Esophagus muscularis mucosa (tissue), 4 donors: ENCODE measurements at regions not wholly inside any gene's neighbourhood (a gene's known extent, or its start where the extent isn't known, plus 50 kb on each side); places are given as distances from the start of the nearest gene placed in this dataset.

Source experiments
- DNase-seq: peaks from one replicate; pipeline ENCODE4 v3.0.0-alpha.2; 2017; ENCODE audit errors: extremely low spot score
- H3K27ac ChIP-seq, 4 donors: fragments of 200-600 bp; sonication (generic); replicated peaks in 1 of 4; 1 replicate in 3 of 4; 2 replicates in 1 of 4; pipeline ENCODE4 v1.5.1; 2016 to 2019; ENCODE audit warnings: mild to moderate bottlenecking in 1 of 4
- H3K27me3 ChIP-seq, 4 donors: fragments of 200-600 bp; sonication (generic); one replicate each; pipeline versions ENCODE4 v1.5.1 to v1.6.0; 2016 to 2019
- H3K36me3 ChIP-seq, 4 donors: fragments of 200-600 bp; sonication (generic); one replicate each; pipeline ENCODE4 v1.5.1; 2016 to 2019
- H3K4me1 ChIP-seq, 4 donors: fragments of 200-600 bp; sonication (generic); one replicate each; pipeline ENCODE4 v1.5.1; 2016 to 2019
- H3K4me3 ChIP-seq, 4 donors: fragments of 200-600 bp; sonication (generic); 1 replicate in 2 of 4; 2 replicates in 2 of 4; pipeline ENCODE4 v1.5.1; 2016 to 2019; ENCODE audit warnings: mild to moderate bottlenecking in 4 of 4, moderate library complexity in 1 of 4
- H3K9me3 ChIP-seq, 4 donors: fragments of 200-600 bp; sonication (generic); 1 replicate in 3 of 4; 2 replicates in 1 of 4; pipeline ENCODE4 v1.5.1; 2016 to 2019
- CTCF ChIP-seq, 3 experiments: fragments of 200-600 bp in 2 of 3; fragments of 450-650 bp in 1 of 3; sonication (generic) in 2 of 3; IDR thresholded peaks; one replicate each; pipeline ENCODE4 v1.5.1; 2017 to 2019; ENCODE audit warnings: antibody characterized with exemption in 3 of 3, mild to moderate bottlenecking in 2 of 3, moderate library complexity in 1 of 3
- EP300 ChIP-seq: sonication (generic); formaldehyde crosslinking; IDR thresholded peaks from one replicate; pipeline ENCODE4 v1.6.1; 2017; ENCODE audit warnings: antibody characterized with exemption
- POLR2A ChIP-seq: fragments of 450-650 bp; IDR thresholded peaks from one replicate; pipeline ENCODE4 v1.6.1; 2017; ENCODE audit warnings: antibody characterized with exemption, moderate library complexity, mild to moderate bottlenecking, low read depth
- POLR2AphosphoS5 ChIP-seq, 2 donors: sonication (generic); formaldehyde crosslinking; IDR thresholded peaks; one replicate each; pipeline ENCODE4 v1.6.1; 2017; ENCODE audit warnings: antibody characterized with exemption in 2 of 2
- WGBS: methylation state at CpG from one replicate; pipeline ENCODE4 v1.1.5; 2018; 5-methylcytosine and 5-hydroxymethylcytosine counted together
- intact Hi-C: fragments of 100-400 bp; cut with DNase I; formaldehyde crosslinking; loops from one replicate; pipeline ENCODE4 v1.15.1; 2023

GRCh38 chr12:116442304-116442703 lies 116.9 kb upstream of the MAP1LC3B2 start:
- WGBS, result 94% methylated on average over 3 of the region's 3 CpGs
- no peaks in the 10 kb centered on the region for H3K27me3 ChIP-seq
- no peak overlapping the region for H3K4me3 ChIP-seq
- TF ChIP-seq POLR2A, result no peak
- TF ChIP-seq EP300, result no peak
- TF ChIP-seq POLR2AphosphoS5 (IDR thresholded peaks at IDR 0.05), result no peak
- TF ChIP-seq CTCF (IDR thresholded peaks at IDR 0.05), result no peak
- no peak for DNase-seq
- no peaks in the 10 kb centered on the region for H3K36me3 ChIP-seq
- no peaks in the 10 kb centered on the region for H3K4me1 ChIP-seq
- no peaks in the 10 kb centered on the region for H3K9me3 ChIP-seq
- no peak overlapping the region for H3K27ac ChIP-seq
- intact Hi-C loops, result no loop called here

- H3K4me1 ChIP-seq, result no peaks in the 10 kb centered on the region
- no peaks in the 10 kb centered on the region for H3K36me3 ChIP-seq
- no peaks in the 10 kb centered on the region for H3K9me3 ChIP-seq
- no peak for DNase-seq
- intact Hi-C loops, result no loop called here
- no peak overlapping the region for H3K4me3 ChIP-seq
- no peaks in the 10 kb centered on the region for H3K27me3 ChIP-seq
- WGBS, result 82% methylated on average over 3 of the region's 3 CpGs
- no peak overlapping the region for H3K27ac ChIP-seq
- no peak for TF ChIP-seq POLR2AphosphoS5 (IDR thresholded peaks at IDR 0.05)
- no peak for TF ChIP-seq POLR2A
- TF ChIP-seq CTCF (IDR thresholded peaks at IDR 0.05), result no peak
- no peak for TF ChIP-seq EP300
Observed at GRCh38 chr12:116442946-116443345, 116.2 kb upstream of the MAP1LC3B2 start.

- no peak overlapping the region for H3K27ac ChIP-seq
- intact Hi-C loops, result no loop called here
- no peaks in the 10 kb centered on the region for H3K27me3 ChIP-seq
- no peaks in the 10 kb centered on the region for H3K4me1 ChIP-seq
- TF ChIP-seq POLR2A (no peak), CTCF (IDR thresholded peaks at IDR 0.05) (no peak), POLR2AphosphoS5 (IDR thresholded peaks at IDR 0.05) (no peak), EP300 (no peak)
- no peaks in the 10 kb centered on the region for H3K9me3 ChIP-seq
- no peak overlapping the region for H3K4me3 ChIP-seq
- H3K36me3 ChIP-seq, result no peaks in the 10 kb centered on the region
- 83% methylated on average over 16 of the region's 16 CpGs for WGBS
- DNase-seq, result no peak
Observed at GRCh38 chr12:116443821-116444589, 115.2 kb upstream of the MAP1LC3B2 start.

DNA sequence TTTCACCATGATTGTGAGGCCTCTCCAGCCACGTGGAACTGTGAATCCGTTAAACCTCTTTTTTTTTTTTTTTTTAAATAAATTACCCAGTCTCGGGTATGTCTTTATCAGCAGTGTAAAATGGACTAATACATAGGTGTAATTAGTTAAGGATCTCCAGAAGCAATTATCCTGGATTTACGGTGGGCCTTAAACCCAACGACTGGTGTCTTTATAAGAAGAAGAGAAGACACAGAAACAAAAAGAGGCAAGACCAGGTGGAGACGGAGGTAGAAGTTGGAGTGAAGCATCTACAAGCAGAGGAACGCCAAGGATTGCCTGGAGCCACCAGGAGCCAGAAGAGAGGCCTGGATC lies 114.6 kb upstream of the MAP1LC3B2 start:
- H3K4me3 ChIP-seq, result no peak overlapping the region
- H3K36me3 ChIP-seq, result no peaks in the 10 kb centered on the region
- TF ChIP-seq POLR2AphosphoS5 (IDR thresholded peaks at IDR 0.05), result no peak
- no peak for DNase-seq
- H3K27ac ChIP-seq, result no peak overlapping the region
- no peaks in the 10 kb centered on the region for H3K9me3 ChIP-seq
- no peaks in the 10 kb centered on the region for H3K27me3 ChIP-seq
- intact Hi-C loops, result no loop called here
- H3K4me1 ChIP-seq, result no peaks in the 10 kb centered on the region
- WGBS, result 91% methylated on average over 7 of the region's 7 CpGs

DNA sequence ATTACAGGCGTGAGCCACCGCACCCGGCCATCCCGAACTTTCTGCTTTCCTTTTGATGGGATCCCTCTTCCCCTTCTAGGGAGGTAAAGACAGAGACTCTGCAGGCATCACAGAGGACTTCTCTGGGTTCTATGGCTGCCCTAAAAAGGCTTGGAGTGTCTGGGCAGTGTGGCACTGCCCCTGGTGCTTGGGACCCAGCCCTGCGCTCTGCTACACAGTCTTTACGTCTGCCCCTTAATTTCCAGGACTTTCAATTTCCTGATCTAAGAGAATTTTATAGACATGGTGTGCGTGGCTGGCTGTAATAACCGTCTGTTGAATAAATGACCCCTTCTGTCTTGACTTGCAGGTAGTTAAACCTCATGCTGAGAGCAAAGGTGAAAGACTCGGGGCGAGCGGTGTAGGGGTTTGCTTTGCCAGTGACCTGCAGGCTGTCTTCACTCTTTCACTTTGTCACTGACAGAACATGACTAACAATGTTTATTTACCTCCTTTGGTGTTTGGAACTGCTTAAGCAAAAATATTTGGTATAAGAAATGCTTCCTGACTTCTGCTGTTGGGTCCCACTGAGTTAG lies 110.9 kb upstream of the MAP1LC3B2 start:
- no peak overlapping the region for H3K4me3 ChIP-seq
- no peak for DNase-seq
- H3K27ac ChIP-seq, result no peak overlapping the region
- H3K27me3 ChIP-seq, result no peaks in the 10 kb centered on the region
- H3K9me3 ChIP-seq, result no peaks in the 10 kb centered on the region
- TF ChIP-seq CTCF (IDR thresholded peaks at IDR 0.05), result no peak
- no peaks in the 10 kb centered on the region for H3K4me1 ChIP-seq
- H3K36me3 ChIP-seq, result no peaks in the 10 kb centered on the region
- intact Hi-C loops, result no loop called here
- WGBS, result 97% methylated on average over 11 of the region's 11 CpGs
